ENCODE measurements at regions not wholly inside any gene's neighbourhood (a gene's known extent, or its start where the extent isn't known, plus 50 kb on each side); places are given as distances from the start of the nearest gene placed in this dataset.

DNA sequence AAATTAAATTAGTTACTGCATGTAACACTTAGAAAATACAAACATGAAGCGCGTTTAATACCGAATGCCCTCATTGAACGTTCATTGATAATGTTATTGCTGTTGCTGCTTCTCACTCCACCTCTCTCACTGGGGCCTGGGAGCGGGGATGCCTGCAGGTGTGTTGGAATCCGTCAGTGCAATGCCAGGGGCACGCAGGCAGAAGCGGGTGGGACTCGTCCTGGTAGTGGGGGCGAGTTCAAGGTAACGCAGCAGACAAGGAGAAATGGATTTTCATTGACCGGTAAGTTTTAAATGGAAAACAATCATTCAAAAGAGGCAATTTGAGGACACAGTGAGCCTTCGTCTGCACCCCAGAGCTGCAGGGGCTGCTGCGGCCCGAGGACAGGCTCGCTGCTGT, 71.2 kb upstream of the AFDN start:
- DNase-seq (ENCODE audit: low read depth): no peak

DNA sequence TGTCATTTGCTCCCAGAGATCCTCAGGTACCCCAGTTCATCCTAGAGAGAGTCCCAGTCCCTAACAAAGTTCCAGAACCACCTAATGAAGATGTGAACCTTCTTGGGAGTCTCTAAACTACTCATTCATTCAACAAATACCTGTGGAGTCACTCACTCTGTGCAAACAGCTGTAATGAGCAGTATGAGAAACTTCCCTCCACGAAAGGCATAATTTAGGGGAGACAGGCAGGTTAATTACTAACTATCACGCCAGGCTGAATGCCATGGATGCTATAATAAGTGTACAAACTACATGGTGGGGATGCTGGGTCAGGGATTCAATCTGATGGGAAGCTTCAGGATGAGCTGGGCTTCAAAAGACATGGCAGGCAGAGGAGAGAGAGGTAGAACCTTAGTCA, 70.1 kb upstream of the AFDN start:
- DNase-seq (ENCODE audit: low read depth): no peak

DNA sequence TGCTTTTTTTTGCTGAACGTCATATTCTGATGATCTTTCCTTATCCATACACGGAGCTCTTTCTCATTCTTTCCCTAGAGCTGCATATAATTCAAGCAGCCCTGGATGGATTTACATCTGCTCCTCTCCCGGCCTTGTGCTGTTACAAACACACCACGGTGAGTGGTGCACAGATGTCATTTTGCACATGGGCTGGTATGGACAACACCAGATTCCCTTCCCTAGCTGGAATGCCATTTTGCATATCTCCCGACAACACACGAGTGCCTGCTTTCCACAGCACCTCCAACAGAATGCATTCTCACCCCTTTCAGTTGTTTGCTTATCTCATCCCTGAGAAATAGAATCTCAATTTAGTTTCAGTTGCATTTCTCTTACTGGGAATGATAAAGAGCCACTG, 69.5 kb upstream of the AFDN start:
- no peak for DNase-seq (ENCODE audit: low read depth)

DNA sequence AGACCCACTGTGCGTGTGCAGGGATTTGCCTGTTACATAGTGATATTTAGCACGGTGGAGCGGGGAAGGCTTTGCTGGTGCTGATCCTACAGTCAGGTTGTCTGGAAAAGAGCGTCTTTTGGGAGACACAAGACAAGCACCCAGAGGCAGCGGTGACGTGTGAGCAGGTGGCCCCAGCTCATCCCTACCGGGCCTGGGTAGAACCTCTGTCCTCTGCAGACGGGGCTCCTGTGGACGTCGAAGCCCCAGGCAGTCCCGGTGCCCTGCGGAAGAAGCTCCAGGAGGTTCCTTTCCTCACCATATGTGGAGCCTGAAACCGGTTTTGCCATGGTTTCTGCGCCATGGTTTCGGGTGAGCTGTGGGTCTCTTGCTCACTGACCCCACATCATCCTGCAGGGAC, 68.9 kb upstream of the AFDN start:
- no peak for DNase-seq (ENCODE audit: low read depth)

DNA sequence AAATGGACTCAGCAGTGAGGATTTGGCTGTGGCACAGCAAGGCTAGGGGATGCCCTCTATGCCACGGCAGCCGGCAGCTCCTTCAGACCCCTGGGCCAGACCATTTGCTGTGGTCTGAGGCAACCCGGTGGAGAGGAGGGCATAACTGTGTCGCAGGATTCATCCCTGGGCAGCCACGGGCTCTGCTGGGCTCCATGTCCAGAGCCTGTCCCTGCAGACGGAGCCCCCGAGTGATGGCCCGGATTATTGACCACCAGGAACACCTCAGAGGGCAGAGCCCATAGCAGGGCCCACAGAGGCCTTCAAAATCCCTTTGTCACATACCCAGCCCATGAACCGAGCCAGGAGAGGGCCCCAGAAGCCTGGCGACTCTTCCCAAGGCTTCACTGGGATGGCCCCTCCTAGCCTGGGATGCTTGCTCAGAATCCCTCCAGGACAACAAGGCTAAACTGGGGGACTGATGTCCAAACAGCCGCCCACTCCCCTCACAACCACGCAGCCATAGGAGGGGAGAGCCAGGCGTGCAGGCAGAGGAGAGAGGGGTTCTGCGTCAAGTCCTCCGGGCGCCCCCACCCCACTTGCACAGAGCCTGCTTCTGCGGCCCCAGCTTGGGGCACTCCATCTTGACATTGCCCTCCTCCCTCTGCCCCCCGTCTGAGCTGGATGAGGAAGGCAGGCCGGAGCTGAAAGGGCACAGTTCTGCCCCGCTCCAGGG, 68.2 kb upstream of the AFDN start:
- no peak for DNase-seq (ENCODE audit: low read depth)

DNA sequence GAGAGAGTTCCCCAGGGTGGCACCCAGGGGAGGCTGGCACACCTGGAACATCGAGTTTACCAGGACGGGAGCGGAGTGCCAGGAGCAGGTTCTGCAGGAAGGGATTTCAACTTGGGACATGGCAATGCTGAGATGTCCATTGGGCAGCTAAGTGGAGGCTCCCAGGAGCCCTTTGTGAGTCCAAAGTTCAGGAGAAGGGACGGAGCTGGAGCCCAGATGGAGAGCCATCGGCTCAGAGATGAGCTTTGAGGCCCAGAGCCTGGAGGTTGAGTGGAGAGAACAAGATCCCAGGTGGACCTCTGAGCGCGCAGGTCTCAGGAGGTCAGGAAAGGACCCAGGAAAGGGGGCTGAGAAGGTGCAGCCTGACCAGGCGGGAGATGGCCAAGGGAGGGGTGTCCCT, 67.5 kb upstream of the AFDN start:
- DNase-seq (ENCODE audit: low read depth): no peak

DNA sequence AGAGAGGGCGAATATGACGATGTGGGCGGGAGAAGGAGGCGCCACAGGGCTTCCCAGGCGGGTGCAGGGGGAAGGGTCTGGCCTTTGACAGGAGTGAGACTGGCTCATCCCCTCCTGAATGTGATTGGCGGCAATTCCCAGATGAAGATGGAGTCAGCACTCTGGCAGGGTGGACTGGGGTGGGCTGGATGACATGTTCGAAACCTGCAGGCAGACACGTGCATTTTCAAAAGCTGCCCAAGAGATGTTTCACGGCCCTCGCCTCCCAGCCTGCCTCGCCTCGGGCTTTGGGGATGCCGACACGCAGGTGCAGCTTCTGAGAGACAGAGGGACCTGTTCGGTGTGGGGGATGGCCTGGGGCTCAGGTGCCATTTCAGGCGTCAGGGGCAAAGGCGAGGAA, 66.8 kb upstream of the AFDN start:
- DNase-seq (ENCODE audit: low read depth): no peak

DNA sequence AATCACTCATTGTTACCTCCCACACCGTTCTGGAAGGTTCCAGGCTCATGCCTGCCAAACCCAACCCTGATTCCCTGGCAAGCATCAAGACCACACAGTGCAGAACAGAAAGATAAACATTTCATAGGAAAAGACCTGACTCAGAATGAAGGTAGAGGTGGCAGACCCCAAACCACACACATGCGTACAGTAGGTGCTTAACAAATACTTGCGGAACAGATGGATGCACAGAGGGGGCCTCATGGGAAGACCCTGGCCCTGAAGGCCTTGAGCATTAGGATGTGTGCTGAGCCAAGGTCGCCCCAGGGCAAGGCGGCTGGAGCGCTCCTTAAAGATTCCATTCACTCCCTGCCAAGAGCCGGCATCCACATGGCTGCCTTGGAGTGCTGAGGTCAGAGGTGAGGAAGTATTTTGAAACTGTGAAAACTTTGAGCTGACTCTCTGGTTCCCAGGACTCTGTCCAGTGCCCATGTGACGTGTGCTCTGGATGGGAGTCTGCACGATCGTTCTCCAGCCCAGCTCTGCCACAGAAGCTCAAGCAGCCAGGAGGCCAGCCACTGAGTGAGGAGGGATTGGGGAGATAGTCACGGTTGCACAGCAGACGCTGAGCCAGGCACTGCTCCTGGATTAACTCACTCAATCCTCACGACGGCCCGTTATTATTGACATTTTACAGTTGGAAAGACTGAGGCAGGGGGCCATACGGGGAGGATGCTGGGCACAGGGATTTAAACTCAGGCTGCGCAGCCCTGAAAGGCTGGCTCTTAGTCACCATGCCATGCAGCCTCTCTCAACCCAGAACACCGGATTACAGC, 65.5 kb upstream of the AFDN start:
- peak; percentile 31 for DNase-seq (ENCODE audit: low read depth)

DNA sequence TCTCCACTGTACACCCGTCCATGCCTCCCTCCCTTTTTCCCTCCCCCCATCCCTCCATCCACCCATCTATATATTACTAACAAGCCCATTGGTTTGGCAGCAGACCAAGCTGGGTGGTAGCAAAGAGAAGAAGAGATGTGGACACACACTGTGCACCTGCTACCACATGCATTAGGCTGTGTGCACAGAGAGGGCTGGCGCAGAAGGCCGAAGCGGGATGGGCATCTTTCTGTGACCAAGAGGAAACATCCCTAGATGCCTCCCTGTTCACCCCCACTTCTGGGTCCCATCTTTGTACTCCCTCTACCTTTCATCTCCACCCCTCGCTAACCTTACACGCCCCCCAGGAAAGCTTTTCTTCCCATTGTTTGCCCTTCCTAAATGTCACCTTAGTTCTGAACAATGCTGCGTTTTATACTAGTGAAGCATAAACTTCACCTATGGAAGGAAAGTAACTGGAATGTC, 64.9 kb upstream of the AFDN start:
- DNase-seq (ENCODE audit: low read depth): no peak

DNA sequence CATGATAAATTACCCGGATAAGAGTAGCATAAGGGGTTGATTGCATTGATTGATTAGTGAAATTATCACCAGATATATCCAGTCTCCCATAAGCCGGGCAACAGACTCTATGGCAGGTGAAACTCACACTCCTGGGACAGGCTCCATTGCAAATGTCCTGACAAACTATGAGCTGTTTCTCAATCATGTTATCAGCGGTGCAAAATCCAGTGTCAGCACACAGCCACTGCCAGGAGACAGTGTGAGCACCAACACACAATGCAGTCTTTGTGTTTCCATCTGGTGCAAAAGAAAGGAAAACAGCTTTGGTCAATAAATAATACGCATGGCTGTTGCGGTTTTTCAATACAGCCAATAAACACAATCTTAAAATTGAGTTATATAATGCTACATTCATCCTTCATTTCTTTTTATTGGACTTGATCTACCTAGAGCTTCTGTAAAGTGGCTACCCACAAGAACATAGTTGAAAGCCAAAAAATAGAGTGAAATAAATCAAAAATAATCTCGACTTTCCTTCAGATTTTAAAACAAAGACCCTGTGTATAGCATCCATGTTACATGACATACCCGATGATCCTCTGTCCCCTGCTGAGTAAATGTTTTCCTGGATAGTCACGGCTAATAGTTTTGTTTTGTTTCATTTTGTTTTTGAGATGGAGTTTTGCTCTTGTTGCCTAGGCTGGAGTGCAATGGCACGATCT, 64.3 kb upstream of the AFDN start:
- no peak for DNase-seq (ENCODE audit: low read depth)

DNA sequence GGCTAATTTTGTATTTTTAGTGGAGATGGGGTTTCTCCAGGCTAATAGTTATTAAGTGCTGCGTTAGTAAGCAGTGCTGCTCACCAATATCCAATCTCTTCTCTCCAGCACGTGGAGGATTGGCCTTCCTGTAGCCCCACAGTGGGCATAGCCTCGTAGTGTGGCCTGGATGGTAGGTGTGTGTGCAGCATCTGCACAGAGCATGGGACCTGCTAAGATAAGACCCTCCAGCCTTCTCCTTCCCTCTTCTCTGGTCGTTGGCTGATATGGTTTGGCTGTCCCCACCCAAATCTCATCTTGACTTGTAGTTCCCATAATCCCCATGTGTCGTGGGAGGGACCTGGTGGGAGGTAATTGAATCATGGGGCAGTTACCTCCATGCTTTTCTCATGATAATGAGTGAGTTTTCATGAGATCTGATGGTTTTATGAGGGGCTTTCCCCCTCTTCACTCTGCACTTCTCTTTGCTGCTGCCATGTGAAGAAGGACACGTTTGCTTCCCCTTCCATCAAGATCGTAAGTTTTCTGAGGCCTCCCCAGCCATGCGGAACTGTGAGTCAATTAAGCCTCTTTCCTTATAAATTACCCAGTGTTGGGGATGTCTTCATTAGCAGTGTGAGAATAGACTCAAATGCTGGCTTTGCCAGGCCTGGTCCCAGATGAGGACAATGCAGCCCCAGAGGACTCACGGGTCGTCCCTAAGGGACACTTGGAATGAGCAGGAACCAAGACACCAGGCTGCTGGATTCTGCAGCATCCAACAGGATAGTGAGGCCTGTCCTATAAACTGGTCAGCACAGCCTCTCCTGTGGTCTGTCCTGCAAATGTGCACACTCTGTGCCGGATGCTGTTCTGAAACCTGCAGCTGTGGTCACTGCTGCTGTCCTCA, 63.4 kb upstream of the AFDN start:
- no peak for DNase-seq (ENCODE audit: low read depth)

DNA sequence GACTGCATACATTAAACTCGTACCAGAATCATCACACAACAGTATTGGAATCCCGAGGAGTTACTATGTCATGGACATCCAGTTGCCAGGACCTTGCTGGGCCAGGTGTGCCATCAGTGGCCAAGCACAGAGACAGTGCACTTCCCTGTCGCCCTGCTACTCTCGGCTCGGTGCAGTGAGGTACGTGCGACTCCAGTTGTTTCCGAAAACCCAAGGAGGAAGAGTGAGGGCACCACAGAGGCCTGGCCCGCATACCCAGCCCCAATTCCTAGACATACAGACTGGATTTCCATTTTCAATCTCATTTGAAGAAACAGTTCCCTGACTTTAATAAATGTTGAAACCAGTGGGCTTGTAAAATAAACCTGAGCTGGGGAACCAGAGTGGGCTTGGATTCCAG, 62.5 kb upstream of the AFDN start:
- no peak for DNase-seq (ENCODE audit: low read depth)

DNA sequence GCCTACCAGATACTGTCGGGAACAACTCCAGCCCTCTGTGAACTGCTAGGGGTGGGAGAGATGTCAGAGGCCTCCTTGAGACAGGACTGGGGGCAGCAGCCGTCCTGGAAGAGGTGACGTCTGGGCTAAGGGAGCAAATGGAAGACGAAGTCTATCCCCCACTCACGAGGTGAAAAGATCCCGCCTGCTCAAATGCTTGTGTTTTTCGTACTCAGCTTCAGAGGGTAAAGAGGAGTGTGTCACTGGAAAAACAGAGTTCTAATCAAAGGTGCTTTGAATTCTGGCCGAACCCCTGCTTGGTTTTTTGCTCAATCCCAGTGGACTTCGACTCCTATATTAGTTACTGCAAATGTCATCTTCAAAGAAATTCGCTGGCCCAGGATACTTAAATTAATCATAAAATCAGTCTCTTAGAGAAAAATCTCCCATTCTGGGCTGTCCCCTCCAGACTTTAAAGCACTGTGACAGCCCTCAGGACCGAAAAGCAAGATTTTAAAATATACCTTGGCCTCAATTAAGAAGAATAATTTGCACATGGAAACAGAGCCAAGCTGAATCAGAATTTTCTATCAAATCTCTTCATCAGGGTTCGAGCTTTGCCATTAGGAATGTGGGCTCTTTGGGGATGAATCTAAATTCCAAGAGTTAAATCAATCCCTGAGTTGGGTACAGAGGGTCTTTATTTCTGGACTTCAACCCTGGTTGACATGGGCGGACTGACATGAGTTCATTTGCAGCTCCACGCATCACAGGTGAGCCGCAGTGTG, 61.8 kb upstream of the AFDN start:
- DNase-seq (ENCODE audit: low read depth): no peak

DNA sequence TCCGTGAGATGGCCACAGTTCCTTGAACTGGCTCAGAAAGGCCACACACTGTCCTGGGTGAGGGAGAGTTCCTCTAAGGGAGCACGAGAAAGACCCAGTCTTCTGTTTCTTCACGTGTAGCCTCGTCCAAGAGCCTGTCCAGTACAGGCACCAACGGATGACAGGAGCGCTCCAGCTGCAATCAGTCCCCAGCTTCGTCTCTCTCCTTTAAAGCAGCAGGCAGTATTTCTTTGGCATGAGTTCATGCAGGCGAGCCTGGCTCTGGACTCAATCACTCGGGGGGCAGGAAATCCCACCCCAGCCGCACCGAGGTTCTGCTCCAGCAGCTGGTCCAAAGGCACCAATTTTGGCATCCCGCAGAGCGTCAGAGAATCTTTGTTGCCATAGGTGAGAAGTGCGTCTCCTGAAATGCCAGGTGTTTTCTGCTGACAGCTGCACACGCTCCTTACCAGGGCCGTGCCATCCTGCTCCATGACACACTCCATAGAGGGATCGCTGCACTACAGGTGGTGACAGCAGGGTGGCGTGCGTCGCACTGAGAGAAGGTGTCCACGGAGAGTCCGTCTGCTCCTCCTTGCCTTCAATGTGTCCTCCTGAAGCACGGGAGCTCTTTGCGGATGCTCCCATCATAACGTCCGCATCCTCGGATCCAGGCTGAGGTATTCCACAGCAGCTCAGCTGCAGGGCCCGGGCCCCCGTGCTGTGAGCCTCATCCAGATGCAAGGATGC, 59.6 kb upstream of the AFDN start:
- DNase-seq (ENCODE audit: low read depth): no peak

DNA sequence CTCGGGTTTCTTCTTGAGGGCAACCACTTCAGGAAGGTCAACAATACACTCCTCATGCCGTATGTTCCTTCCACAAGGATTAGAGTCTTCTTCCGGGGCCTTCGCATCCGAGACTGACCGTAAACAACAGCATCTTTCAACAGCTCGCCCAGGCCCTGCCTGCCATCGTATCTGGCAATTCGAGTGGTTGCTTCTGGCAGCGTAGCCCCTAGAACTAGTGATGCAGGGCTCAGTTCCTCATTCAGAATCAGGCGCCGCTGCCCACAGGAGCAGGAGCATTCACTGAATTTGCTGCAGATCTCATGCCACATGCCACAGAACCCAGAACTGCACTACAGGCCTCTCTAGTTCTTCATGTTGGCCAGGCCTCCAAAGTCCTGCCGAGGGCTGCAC, 59.0 kb upstream of the AFDN start:
- no peak for DNase-seq (ENCODE audit: low read depth)

DNA sequence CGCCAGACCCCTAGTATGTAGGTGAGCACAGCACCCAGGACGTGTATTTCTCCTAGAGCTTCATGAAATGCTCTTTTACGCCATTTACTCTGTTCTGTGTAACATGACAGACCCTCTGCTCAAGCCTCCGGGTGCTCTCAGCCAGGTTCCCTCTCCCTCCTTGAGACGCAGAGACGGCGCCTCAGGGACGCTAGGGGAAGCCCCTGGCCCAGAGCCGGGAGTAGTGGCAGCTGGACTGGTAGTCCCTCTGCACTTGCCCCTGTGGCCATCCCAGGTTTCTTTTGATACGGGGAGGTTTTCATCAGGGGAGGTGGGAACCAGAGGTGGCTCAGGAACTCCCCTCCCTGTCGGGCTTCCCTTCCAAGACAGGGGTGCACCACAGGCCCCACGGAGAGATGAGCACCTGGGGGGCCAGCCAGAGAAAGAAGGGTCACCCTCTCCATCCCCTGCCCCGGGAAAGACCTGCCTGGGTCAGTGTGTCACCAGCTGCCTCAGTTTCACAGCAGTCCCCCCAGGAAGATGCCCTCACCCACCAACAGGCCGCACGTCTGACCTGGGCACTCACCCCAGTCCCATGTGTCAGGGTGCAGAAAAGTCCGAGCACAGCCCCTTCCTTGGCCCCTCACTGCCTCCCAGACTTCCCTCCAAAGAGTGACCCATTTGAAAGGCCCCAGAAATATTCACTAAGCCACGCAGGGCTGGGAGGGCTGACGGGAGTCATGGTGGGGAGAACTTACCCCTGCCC, 58.1 kb upstream of the AFDN start:
- no peak for DNase-seq (ENCODE audit: low read depth)

DNA sequence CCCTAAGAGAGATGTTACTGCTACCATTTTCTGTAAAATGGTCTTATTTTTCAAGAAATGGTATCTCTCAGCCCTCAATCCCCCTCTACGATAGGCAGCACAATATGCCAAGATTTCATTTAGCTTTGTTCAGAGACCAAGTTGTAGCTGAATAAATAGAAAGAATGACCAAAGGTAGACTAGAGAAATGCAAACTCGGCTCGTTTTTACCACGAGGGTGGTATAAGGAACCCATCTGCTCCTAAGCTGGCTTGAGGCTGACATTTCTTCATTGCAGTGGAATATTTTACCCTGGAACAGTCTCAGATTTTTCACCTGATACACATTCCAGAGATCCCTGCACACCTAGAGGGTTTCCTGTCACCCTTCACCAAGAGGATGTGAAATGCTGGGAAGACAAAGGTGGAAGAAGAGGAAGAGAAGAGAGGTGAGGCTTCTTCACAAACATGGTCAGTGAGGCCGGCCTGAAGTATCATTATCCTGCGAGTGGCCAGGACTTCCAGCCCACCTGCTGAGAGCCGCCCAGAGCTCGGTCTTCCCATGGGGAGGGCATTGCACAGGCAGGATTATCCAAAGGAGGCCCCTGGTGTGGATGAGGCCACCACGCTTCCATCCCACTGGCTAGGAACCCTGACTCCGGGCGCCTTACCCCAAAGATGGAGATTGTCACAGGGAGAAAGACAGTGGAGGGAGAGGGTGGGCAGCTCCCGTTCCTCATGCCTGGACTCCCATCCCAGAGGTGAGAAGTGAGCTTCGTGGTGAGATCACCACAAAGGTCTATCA, 57.1 kb upstream of the AFDN start:
- DNase-seq (ENCODE audit: low read depth): no peak

DNA sequence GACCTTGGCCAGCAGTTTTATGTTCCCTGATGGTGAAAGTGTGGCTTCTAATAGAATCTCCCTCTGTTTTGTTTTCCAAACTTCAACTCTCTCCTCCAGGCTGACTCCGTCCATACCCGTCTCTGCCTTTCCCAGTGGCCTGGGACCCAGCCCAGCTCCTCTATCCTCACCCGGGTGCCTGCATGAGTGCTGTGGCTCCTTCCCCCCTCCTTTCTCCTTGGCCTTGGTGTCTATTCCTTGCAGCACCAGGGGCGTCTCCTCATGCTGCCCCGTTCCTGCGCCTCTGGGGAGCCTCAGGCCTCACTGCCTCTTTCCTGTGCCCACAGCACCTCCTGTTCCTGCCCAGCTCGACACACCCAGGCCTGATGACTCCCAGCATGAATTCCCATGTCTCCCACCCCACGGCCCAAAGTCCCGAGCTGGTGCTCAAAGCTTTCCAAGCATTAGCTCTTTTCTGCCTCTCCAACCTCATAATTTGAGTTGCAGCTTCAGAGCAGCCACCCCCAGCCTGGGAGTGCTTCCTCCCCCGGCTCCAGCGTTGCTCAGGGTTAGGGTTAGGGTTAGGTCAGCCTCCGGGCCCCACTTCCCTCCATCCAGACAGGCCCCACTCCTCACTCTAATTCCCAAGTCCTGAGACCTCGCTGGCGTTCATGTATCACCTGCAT, 56.3 kb upstream of the AFDN start:
- no peak for DNase-seq (ENCODE audit: low read depth)

DNA sequence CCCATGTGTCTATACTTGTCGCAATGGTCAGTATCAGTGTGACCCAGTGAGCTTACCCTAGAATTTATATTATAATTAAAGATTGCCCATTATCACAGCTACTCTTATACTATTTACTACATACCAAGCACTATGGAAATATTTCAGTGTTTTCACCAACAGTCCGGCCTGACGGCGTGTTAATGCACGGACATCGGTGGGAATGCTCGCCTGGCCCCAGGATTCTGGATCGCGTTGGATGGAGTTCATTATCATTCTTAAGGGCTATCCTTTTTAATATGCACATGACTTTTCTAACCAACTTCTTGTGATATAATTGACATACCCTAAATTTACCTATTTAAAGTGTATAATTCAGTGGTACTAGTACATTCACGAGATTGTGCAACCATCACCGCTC, 51.8 kb upstream of the AFDN start:
- no peak for DNase-seq (ENCODE audit: low read depth)

Measured in stromal cell of bone marrow (primary cell).